ENCODE measurements at regions not wholly inside any gene's neighbourhood (a gene's known extent, or its start where the extent isn't known, plus 50 kb on each side); places are given as distances from the start of the nearest gene placed in this dataset.

GRCh38 chr14:25788252-25788651 is 738.3 kb upstream of the STXBP6 start:
- Histone ChIP-seq H3K4me3 (no peak overlapping the region), H3K4me1 (no peaks in the 10 kb centered on the region), H3K27me3 (ENCODE audit: low read depth) (no peaks in the 10 kb centered on the region), H3K36me3 (replicated peaks) (no peaks in the 10 kb centered on the region), H3K9me3 (no peaks in the 10 kb centered on the region)
- no peak for DNase-seq (ENCODE audit: low spot score in 2 of 2)
- in situ Hi-C loops (cut with MboI; ENCODE audit: low sequenced_read_pairs) = no loop called here

- Histone ChIP-seq H3K27me3 (ENCODE audit: low read depth) (no peaks in the 10 kb centered on the region), H3K4me1 (no peaks in the 10 kb centered on the region), H3K4me3 (no peak overlapping the region), H3K9me3 (peaks cover 7% of the 10 kb centered on the region), H3K36me3 (replicated peaks) (no peaks in the 10 kb centered on the region)
- in situ Hi-C loops (cut with MboI; ENCODE audit: low sequenced_read_pairs) = no loop called here
- no peak for DNase-seq (ENCODE audit: low spot score in 2 of 2)
These were observed 716.0 kb upstream of the STXBP6 start for GRCh38 chr14:25765909-25766308.

DNA sequence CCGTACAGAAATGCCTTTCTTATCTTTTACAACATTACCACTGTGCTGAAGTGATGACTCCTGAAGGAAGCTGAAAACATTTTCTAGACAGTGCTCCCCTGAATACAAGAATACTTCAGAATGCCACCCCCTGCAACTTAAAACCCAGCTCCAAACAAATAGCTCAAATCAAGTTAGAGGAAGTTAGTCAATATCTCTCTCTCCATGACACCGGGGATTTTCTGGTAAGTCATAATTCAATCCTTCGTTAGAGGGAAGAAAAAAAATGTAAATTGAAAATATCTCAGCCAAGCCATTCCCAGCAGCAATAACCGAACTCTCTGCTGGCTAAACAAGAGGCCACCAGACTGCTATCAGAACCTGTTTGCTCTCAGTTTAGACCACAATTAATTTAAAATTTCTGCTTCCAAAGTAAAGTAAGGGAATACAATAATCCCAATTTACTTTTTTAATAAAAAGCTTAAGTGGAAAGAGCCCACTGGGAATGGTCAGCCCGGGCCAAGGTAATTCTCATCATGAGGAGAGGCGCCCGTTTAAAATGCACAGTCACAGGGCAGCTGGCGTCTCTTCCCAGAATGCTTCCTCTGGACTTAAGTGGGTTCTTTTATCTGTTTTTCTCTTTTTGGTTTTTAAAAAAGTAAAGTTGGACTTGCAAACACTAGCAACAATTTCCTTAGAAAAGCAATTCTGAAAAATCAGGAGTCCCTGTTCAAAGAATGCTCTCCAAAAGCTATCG is 710.1 kb upstream of the STXBP6 start:
- no peaks in the 10 kb centered on the region for H3K4me1 ChIP-seq
- H3K9me3 ChIP-seq = no peaks in the 10 kb centered on the region
- no peaks in the 10 kb centered on the region for H3K36me3 ChIP-seq (replicated peaks)
- in situ Hi-C loops (cut with MboI; ENCODE audit: low sequenced_read_pairs) = no loop called here
- no peaks in the 10 kb centered on the region for H3K27me3 ChIP-seq (ENCODE audit: low read depth)
- H3K4me3 ChIP-seq = no peak overlapping the region
- DNase-seq (ENCODE audit: low spot score in 2 of 2) = no peak

GRCh38 chr14:25759256-25759655 is 709.3 kb upstream of the STXBP6 start:
- in situ Hi-C loops (cut with MboI; ENCODE audit: low sequenced_read_pairs) = no loop called here
- Histone ChIP-seq H3K36me3 (replicated peaks) (no peaks in the 10 kb centered on the region), H3K4me1 (no peaks in the 10 kb centered on the region), H3K9me3 (no peaks in the 10 kb centered on the region), H3K27me3 (ENCODE audit: low read depth) (no peaks in the 10 kb centered on the region), H3K4me3 (no peak overlapping the region)
- DNase-seq (ENCODE audit: low spot score in 2 of 2) = no peak

- H3K9me3 ChIP-seq = no peaks in the 10 kb centered on the region
- no peaks in the 10 kb centered on the region for H3K36me3 ChIP-seq (replicated peaks)
- H3K27me3 ChIP-seq (ENCODE audit: low read depth) = no peaks in the 10 kb centered on the region
- no peaks in the 10 kb centered on the region for H3K4me1 ChIP-seq
- in situ Hi-C loops (cut with MboI; ENCODE audit: low sequenced_read_pairs) = no loop called here
- no peak for DNase-seq (ENCODE audit: low spot score in 2 of 2)
- H3K4me3 ChIP-seq = no peak overlapping the region
These were observed 707.4 kb upstream of the STXBP6 start for GRCh38 chr14:25757364-25757763.

- Histone ChIP-seq H3K4me3 (no peak overlapping the region), H3K4me1 (no peaks in the 10 kb centered on the region), H3K27me3 (ENCODE audit: low read depth) (no peaks in the 10 kb centered on the region), H3K36me3 (replicated peaks) (no peaks in the 10 kb centered on the region), H3K9me3 (no peaks in the 10 kb centered on the region)
- in situ Hi-C loops (cut with MboI; ENCODE audit: low sequenced_read_pairs) = no loop called here
- no peak for DNase-seq (ENCODE audit: low spot score in 2 of 2)
These were observed 706.9 kb upstream of the STXBP6 start for GRCh38 chr14:25756876-25757275.

- Histone ChIP-seq H3K27me3 (ENCODE audit: low read depth) (no peaks in the 10 kb centered on the region), H3K9me3 (no peaks in the 10 kb centered on the region), H3K4me3 (no peak overlapping the region), H3K4me1 (no peaks in the 10 kb centered on the region), H3K36me3 (replicated peaks) (no peaks in the 10 kb centered on the region)
- in situ Hi-C loops (cut with MboI; ENCODE audit: low sequenced_read_pairs) = no loop called here
- no peak for DNase-seq (ENCODE audit: low spot score in 2 of 2)
These were observed 703.2 kb upstream of the STXBP6 start for GRCh38 chr14:25753130-25753529.

DNA sequence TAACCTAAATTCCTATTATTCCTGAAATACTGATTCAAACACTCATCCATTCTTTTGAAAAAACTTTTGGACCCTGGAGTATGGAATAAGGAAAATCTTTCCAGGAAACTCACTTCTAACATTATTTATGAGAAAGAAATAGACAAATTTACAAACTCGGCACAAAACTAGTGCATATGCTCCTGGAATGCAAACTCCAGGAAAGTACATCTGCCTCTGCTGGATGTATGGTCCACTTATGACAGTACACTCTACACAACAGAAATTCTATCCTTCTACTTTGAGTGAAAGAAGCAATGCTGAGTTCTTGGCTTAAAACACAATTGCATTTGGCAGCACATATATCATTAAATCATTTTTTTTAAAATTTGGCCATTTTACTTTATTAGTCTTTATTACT is 700.5 kb upstream of the STXBP6 start:
- no peak for DNase-seq (ENCODE audit: low spot score in 2 of 2)
- Histone ChIP-seq H3K36me3 (replicated peaks) (no peaks in the 10 kb centered on the region), H3K27me3 (ENCODE audit: low read depth) (no peaks in the 10 kb centered on the region), H3K4me3 (no peak overlapping the region), H3K9me3 (no peaks in the 10 kb centered on the region), H3K4me1 (no peaks in the 10 kb centered on the region)
- in situ Hi-C loops (cut with MboI; ENCODE audit: low sequenced_read_pairs) = no loop called here

All from HAP-1 (cell line).